NCI-H526 (cell line): ENCODE measurements at regions not wholly inside any gene's neighbourhood (a gene's known extent, or its start where the extent isn't known, plus 50 kb on each side); places are given as distances from the start of the nearest gene placed in this dataset.

Experiments
- DNase-seq, 2 experiments: peaks; one replicate each; lab custom pipeline; 2025; lab: John Stamatoyannopoulos, UW

GRCh38 chr3:159929171-159930141 lies 59.2 kb upstream of the IL12A start:
- peak; percentile 11 to 58 for DNase-seq

GRCh38 chr3:159934216-159934615 lies 54.4 kb upstream of the IL12A start:
- no peak for DNase-seq

- DNase-seq = no peak
These were observed 52.1 kb upstream of the IL12A start for GRCh38 chr3:159936541-159936940.

GRCh38 chr3:159937561-159938166 lies 51.0 kb upstream of the IL12A start:
- DNase-seq = no peak

GRCh38 chr3:159938714-159939113 lies 49.9 kb upstream of the IL12A start:
- DNase-seq = no peak
